ENCODE measurements at regions not wholly inside any gene's neighbourhood (a gene's known extent, or its start where the extent isn't known, plus 50 kb on each side); places are given as distances from the start of the nearest gene placed in this dataset.

DNA sequence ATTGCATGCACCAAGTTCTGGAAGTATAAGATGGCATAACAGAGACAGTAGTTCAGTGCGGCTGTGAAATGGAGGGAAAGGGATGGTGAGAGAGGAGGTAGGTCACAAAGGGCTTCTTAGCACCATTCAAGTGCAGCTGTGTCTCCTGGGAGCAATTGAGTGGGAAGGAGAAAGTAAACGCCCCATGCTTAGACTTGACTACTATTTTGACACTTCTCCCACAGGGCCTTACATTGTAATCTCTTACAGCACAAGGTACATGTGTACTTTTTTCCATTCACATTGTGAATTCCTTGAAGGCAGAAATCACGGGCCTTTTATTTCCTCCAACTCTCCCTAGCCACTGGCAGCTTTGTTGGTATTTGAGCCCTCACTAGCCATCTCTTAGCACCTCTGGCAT lies 239.6 kb upstream of the FOXD3 start:
- Mint-ChIP-seq H3K4me3 (no peak overlapping the region), H3K36me3 (no peaks in the 10 kb centered on the region), H3K4me1 (no peaks in the 10 kb centered on the region), H3K27me3 (ENCODE audit: low read depth) (peaks cover 36% of the 10 kb centered on the region), H3K27ac (no peak overlapping the region), H3K9me3 (no peaks in the 10 kb centered on the region)
- TF ChIP-seq, protein P1, sequence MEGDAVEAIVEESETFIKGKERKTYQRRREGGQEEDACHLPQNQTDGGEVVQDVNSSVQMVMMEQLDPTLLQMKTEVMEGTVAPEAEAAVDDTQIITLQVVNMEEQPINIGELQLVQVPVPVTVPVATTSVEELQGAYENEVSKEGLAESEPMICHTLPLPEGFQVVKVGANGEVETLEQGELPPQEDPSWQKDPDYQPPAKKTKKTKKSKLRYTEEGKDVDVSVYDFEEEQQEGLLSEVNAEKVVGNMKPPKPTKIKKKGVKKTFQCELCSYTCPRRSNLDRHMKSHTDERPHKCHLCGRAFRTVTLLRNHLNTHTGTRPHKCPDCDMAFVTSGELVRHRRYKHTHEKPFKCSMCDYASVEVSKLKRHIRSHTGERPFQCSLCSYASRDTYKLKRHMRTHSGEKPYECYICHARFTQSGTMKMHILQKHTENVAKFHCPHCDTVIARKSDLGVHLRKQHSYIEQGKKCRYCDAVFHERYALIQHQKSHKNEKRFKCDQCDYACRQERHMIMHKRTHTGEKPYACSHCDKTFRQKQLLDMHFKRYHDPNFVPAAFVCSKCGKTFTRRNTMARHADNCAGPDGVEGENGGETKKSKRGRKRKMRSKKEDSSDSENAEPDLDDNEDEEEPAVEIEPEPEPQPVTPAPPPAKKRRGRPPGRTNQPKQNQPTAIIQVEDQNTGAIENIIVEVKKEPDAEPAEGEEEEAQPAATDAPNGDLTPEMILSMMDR (IDR thresholded peaks at IDR 0.05; ENCODE audit: unreplicated experiment) = no peak
- no peak for DNase-seq (ENCODE audit: low spot score in 2 of 2, unreplicated experiment in 2 of 2)

DNA sequence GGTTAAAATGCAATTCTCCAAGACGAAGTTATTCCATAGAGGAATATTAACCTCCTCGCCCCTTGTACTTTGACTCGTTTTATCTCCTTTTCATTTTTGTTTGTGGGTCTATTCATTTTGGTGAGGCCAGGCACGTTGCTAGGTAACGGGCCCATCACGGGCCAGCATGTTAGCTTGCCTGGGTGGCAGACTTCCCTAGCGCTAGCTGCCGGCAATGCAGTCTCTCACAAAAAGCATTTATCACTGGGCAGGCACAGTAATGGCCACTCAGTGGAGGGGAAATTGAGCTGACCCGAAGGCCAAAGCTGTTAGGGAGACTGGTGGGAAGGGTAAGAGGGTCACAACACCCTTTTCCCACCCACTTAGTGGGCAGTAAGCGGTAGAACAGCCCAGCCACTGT lies 234.4 kb upstream of the FOXD3 start:
- TF ChIP-seq, protein P1 (IDR thresholded peaks at IDR 0.05; ENCODE audit: unreplicated experiment) = no peak
- Mint-ChIP-seq H3K4me1 (no peaks in the 10 kb centered on the region), H3K27me3 (ENCODE audit: low read depth) (peaks cover 49% of the 10 kb centered on the region), H3K9me3 (peaks cover 11% of the 10 kb centered on the region), H3K4me3 (no peak overlapping the region), H3K36me3 (no peaks in the 10 kb centered on the region), H3K27ac (no peak overlapping the region)
- DNase-seq (ENCODE audit: low spot score in 2 of 2, unreplicated experiment in 2 of 2) = no peak

DNA sequence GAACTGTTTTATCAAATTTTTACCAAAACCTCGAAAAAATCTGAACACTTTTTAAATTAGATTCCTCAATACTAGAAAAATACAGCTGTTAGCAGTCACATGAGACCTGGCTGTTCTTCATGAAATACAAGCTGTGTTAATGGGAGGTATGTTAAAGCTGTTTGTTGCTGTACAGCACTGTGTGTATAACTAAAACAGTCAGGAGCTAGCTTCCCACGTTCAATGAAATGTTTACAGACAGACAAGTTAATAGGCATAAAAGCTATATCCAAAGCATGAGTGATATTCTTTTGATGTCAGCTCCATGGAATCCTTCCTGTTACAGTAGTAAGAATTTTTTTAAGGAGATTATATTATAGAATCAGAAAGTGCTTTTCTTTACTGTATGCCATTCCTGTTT lies 223.2 kb upstream of the FOXD3 start:
- DNase-seq (ENCODE audit: low spot score in 2 of 2, unreplicated experiment in 2 of 2) = no peak
- Mint-ChIP-seq H3K36me3 (no peaks in the 10 kb centered on the region), H3K4me1 (no peaks in the 10 kb centered on the region), H3K27me3 (ENCODE audit: low read depth) (peaks cover 54% of the 10 kb centered on the region), H3K9me3 (no peaks in the 10 kb centered on the region), H3K27ac (no peak overlapping the region), H3K4me3 (no peak overlapping the region)
- TF ChIP-seq, protein P1 (IDR thresholded peaks at IDR 0.05; ENCODE audit: unreplicated experiment) = no peak

DNA sequence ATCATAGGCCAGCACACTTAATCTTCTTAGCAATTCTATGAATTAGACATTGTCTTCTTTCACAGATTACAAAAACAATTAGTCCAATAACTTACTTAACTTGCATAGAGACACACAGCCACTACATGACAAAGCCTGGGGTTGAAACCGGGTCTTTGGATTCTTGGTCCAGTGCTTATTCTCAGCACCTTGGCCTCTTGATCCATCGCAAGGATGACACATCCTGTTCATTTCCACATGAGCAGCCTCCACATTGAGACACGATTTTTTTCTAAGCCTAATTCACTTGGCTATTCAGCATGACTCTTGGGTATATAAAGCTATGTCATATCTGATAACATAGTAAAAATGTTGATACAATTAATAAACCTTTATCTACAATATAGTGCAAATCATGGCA lies 221.0 kb upstream of the FOXD3 start:
- Mint-ChIP-seq H3K4me1 (no peaks in the 10 kb centered on the region), H3K36me3 (no peaks in the 10 kb centered on the region)

DNA sequence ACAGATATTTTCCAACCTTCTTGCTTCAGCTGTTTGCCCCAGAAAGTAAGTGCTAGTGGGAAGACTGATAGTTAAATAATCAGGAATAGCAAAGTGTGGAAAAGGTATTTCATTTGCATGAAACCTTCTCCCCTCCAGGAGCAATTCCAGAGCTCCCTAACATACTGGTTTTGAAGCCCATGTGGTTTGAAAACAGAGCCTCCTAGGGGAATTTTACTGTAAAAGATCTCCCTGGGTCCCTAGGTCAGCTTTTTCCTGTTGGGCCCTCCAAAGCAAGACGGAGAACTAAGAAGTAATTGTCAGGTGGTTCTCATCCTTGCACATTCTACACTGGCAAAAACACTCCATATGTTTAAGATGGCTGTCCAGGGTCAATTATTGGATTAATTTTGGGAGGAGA lies 218.7 kb upstream of the FOXD3 start:
- no peaks in the 10 kb centered on the region for H3K9me3 Mint-ChIP-seq
- DNase-seq (ENCODE audit: low spot score in 2 of 2, unreplicated experiment in 2 of 2) = no peak
- H3K4me1 Mint-ChIP-seq = no peaks in the 10 kb centered on the region
- H3K36me3 Mint-ChIP-seq = no peaks in the 10 kb centered on the region
- TF ChIP-seq, protein P1 (IDR thresholded peaks at IDR 0.05; ENCODE audit: unreplicated experiment) = no peak
- peaks cover 47% of the 10 kb centered on the region for H3K27me3 Mint-ChIP-seq (ENCODE audit: low read depth)
- no peak overlapping the region for H3K4me3 Mint-ChIP-seq
- H3K27ac Mint-ChIP-seq = no peak overlapping the region

More for the DNA sequence above, 221.0 kb upstream of the FOXD3 start:
- no peaks in the 10 kb centered on the region for H3K9me3 Mint-ChIP-seq
- H3K4me3 Mint-ChIP-seq = no peak overlapping the region
- DNase-seq (ENCODE audit: low spot score in 2 of 2, unreplicated experiment in 2 of 2) = no peak
- TF ChIP-seq, protein P1 (IDR thresholded peaks at IDR 0.05; ENCODE audit: unreplicated experiment) = no peak
- peaks cover 61% of the 10 kb centered on the region for H3K27me3 Mint-ChIP-seq (ENCODE audit: low read depth)
- no peak overlapping the region for H3K27ac Mint-ChIP-seq

DNA sequence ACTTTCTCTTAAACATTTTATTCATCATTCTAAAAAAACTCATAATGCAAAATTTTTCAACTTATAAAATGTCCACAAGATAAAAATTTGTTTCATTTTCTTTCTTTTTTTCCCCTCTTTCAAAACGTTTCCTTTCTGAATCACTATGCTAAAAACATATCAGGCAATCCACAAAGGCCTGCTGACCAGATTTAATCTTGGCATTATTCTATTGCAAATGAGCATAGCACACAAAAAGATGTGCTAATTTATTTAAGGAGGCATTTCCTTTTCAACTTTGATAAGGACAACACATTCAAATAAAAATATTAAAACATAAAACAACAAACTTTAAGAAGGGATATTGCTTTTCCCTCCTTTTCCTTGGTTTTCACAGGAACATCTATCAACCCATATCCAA lies 215.3 kb upstream of the FOXD3 start:
- TF ChIP-seq, protein P1 (IDR thresholded peaks at IDR 0.05; ENCODE audit: unreplicated experiment) = no peak
- Mint-ChIP-seq H3K27me3 (ENCODE audit: low read depth) (peaks cover 62% of the 10 kb centered on the region), H3K27ac (no peak overlapping the region), H3K9me3 (no peaks in the 10 kb centered on the region), H3K36me3 (no peaks in the 10 kb centered on the region), H3K4me1 (no peaks in the 10 kb centered on the region), H3K4me3 (no peak overlapping the region)
- no peak for DNase-seq (ENCODE audit: low spot score in 2 of 2, unreplicated experiment in 2 of 2)

Data from mesothelial cell of epicardium (in vitro differentiated cells).